ENCODE measurements at regions not wholly inside any gene's neighbourhood (a gene's known extent, or its start where the extent isn't known, plus 50 kb on each side); places are given as distances from the start of the nearest gene placed in this dataset.

GRCh38 chr4:27616166-27616565 lies 755.5 kb downstream of the STIM2 start:
- DNase-seq (ENCODE audit: low read depth in 1 of 2, low spot score in 1 of 2), result no peak
- no peak overlapping the region for H3K27ac ChIP-seq (replicated peaks)
- no peak for TF ChIP-seq SPI1 (IDR thresholded peaks at IDR 0.05; ENCODE audit: borderline replicate concordance, low read depth)
- TF ChIP-seq GABPA (IDR thresholded peaks at IDR 0.05; ENCODE audit: low read depth), result no peak
- H3K27me3 ChIP-seq (ENCODE audit: insufficient read depth, poor library complexity, severe bottlenecking), result no peaks in the 10 kb centered on the region
- no peak overlapping the region for H3K4me3 ChIP-seq (replicated peaks; ENCODE audit: insufficient read depth, low read length)

- TF ChIP-seq POLR2AphosphoS5 (IDR thresholded peaks at IDR 0.05; ENCODE audit: low read depth) (no peak), CTCF (IDR thresholded peaks at IDR 0.05; ENCODE audit: insufficient read depth, low read length) (no peak), GABPA (IDR thresholded peaks at IDR 0.05; ENCODE audit: low read depth) (no peak), REST (IDR thresholded peaks at IDR 0.05; ENCODE audit: insufficient replicate concordance, low read depth) (no peak), SPI1 (IDR thresholded peaks at IDR 0.05; ENCODE audit: borderline replicate concordance, low read depth) (no peak)
- H3K4me3 ChIP-seq (replicated peaks; ENCODE audit: insufficient read depth, low read length), result no peak overlapping the region
- H3K27me3 ChIP-seq (ENCODE audit: insufficient read depth, poor library complexity, severe bottlenecking), result no peaks in the 10 kb centered on the region
- no peak overlapping the region for H3K27ac ChIP-seq (replicated peaks)
- no peak for DNase-seq (ENCODE audit: low read depth in 1 of 2, low spot score in 1 of 2)
Observed at GRCh38 chr4:27619435-27619834, 758.8 kb downstream of the STIM2 start.

GRCh38 chr4:27620886-27621285 lies 760.2 kb downstream of the STIM2 start:
- no peak for DNase-seq (ENCODE audit: low read depth in 1 of 2, low spot score in 1 of 2)
- TF ChIP-seq GABPA (IDR thresholded peaks at IDR 0.05; ENCODE audit: low read depth) (no peak), SPI1 (IDR thresholded peaks at IDR 0.05; ENCODE audit: borderline replicate concordance, low read depth) (no peak), CTCF (IDR thresholded peaks at IDR 0.05; ENCODE audit: insufficient read depth, low read length) (no peak), POLR2AphosphoS5 (IDR thresholded peaks at IDR 0.05; ENCODE audit: low read depth) (no peak), REST (IDR thresholded peaks at IDR 0.05; ENCODE audit: insufficient replicate concordance, low read depth) (no peak)
- H3K4me3 ChIP-seq (replicated peaks; ENCODE audit: insufficient read depth, low read length), result no peak overlapping the region
- H3K27ac ChIP-seq (replicated peaks), result no peak overlapping the region
- H3K27me3 ChIP-seq (ENCODE audit: insufficient read depth, poor library complexity, severe bottlenecking), result no peaks in the 10 kb centered on the region

- no peak for TF ChIP-seq SPI1 (IDR thresholded peaks at IDR 0.05; ENCODE audit: borderline replicate concordance, low read depth)
- TF ChIP-seq CTCF (IDR thresholded peaks at IDR 0.05; ENCODE audit: insufficient read depth, low read length), result no peak
- no peak for TF ChIP-seq GABPA (IDR thresholded peaks at IDR 0.05; ENCODE audit: low read depth)
- TF ChIP-seq POLR2AphosphoS5 (IDR thresholded peaks at IDR 0.05; ENCODE audit: low read depth), result no peak
- no peak for TF ChIP-seq REST (IDR thresholded peaks at IDR 0.05; ENCODE audit: insufficient replicate concordance, low read depth)
- no peak for DNase-seq (ENCODE audit: low read depth in 1 of 2, low spot score in 1 of 2)
- Histone ChIP-seq H3K27me3 (ENCODE audit: insufficient read depth, poor library complexity, severe bottlenecking) (no peaks in the 10 kb centered on the region), H3K27ac (replicated peaks) (no peak overlapping the region), H3K4me3 (replicated peaks; ENCODE audit: insufficient read depth, low read length) (no peak overlapping the region)
Observed at GRCh38 chr4:27624749-27625148, 764.1 kb downstream of the STIM2 start.

Data from HL-60 (cell line).